PC-3 (cell line): ENCODE measurements at regions not wholly inside any gene's neighbourhood (a gene's known extent, or its start where the extent isn't known, plus 50 kb on each side); places are given as distances from the start of the nearest gene placed in this dataset.
A peak's percentile ranks its signal among the peaks of the same experiment; 100 is the strongest.

Source experiments
- ATAC-seq: fragments of 200-7000 bp; cut with Tn5 transposase; 2 replicates; pipeline ENCODE4 v1.9.1; 2020; ENCODE audit warnings: mild to moderate bottlenecking, moderate library complexity
- BruUV-seq: library from RNA; stranded (reverse); fragments of 400-500 nt; replicated peaks from 2 replicates; lab custom pipeline; 2021; lab: Mats Ljungman, UMichigan
- CTCF ChIA-PET: fragments of 300-600 bp; sonication (Branson Sonifier 250); formaldehyde crosslinking; loops from one replicate; lab custom pipeline; 2022; ENCODE audit warnings: antibody characterized with exemption; lab: Charles Lee
- POLR2A ChIA-PET: fragments of 300-600 bp; sonication (Branson Sonifier 250); formaldehyde crosslinking; loops from one replicate; lab custom pipeline; 2022; ENCODE audit warnings: antibody characterized with exemption; ENCODE audit not compliant: unreplicated experiment; lab: Charles Lee
- DNase-seq: peaks from one replicate; pipeline ENCODE4 v3.0.0-alpha.2; 2015
- H2AFZ ChIP-seq: fragments of 300-600 bp; sonication (generic); 2 replicates; pipeline ENCODE4 v1.6.0; 2016; ENCODE audit warnings: antibody characterized with exemption, low read length
- H3F3A ChIP-seq: fragments of 300-600 bp; sonication (generic); one replicate; pipeline ENCODE4 v1.6.0; 2017; ENCODE audit warnings: antibody characterized with exemption, low read length, control low read depth, mild to moderate bottlenecking; ENCODE audit not compliant: unreplicated experiment
- H3K27ac ChIP-seq: fragments of 300-600 bp; sonication (generic); 2 replicates; pipeline ENCODE4 v1.5.1; 2016; ENCODE audit warnings: mild to moderate bottlenecking, low read length
- H3K27me3 ChIP-seq: fragments of 300-600 bp; sonication (generic); 2 replicates; pipeline ENCODE4 v1.6.1; 2016; ENCODE audit warnings: low read length, mixed read lengths
- H3K36me3 ChIP-seq: fragments of 300-600 bp; sonication (generic); 2 replicates; pipeline ENCODE4 v1.6.1; 2016; ENCODE audit warnings: low read depth, mixed run types, low read length, mixed read lengths
- H3K4me1 ChIP-seq: fragments of 300-600 bp; sonication (generic); 2 replicates; pipeline ENCODE4 v1.5.1; 2016; ENCODE audit warnings: low read length; ENCODE audit not compliant: insufficient read depth
- H3K4me2 ChIP-seq: fragments of 300-600 bp; sonication (generic); 2 replicates; pipeline ENCODE4 v1.6.0; 2016; ENCODE audit warnings: low read length
- H3K4me3 ChIP-seq: fragments of 300-600 bp; sonication (generic); 2 replicates; pipeline ENCODE4 v1.5.1; 2016; ENCODE audit warnings: mild to moderate bottlenecking, low read length, mixed read lengths
- H3K79me2 ChIP-seq: fragments of 300-600 bp; sonication (generic); 2 replicates; pipeline ENCODE4 v1.6.1; 2017; ENCODE audit warnings: low read length, mixed read lengths
- H3K9ac ChIP-seq: fragments of 300-600 bp; sonication (generic); 2 replicates; pipeline ENCODE4 v1.6.0; 2016; ENCODE audit warnings: mild to moderate bottlenecking, low read length
- H3K9me2 ChIP-seq: fragments of 300-600 bp; sonication (generic); replicated peaks from 2 replicates; pipeline ENCODE4 v1.6.1; 2016; ENCODE audit warnings: mixed run types, low read length, mixed read lengths
- H3K9me3 ChIP-seq: fragments of 300-600 bp; sonication (generic); 2 replicates; pipeline ENCODE4 v1.6.1; 2016; ENCODE audit warnings: low read length, mixed read lengths
- H4K20me1 ChIP-seq: fragments of 300-600 bp; sonication (generic); 2 replicates; pipeline ENCODE4 v1.6.1; 2016; ENCODE audit warnings: low read length, mixed read lengths
- EZH2 ChIP-seq: fragments of 300-600 bp; sonication (generic); IDR thresholded peaks from one replicate; pipeline ENCODE4 v1.6.1; 2017; ENCODE audit warnings: antibody characterized with exemption, mild to moderate bottlenecking, low read length; ENCODE audit not compliant: unreplicated experiment
- EZH2phosphoT487 ChIP-seq: fragments of 300-600 bp; sonication (generic); IDR thresholded peaks from 2 replicates; pipeline ENCODE4 v1.6.1; 2018; ENCODE audit warnings: mild to moderate bottlenecking, antibody characterized with exemption, low read length, borderline replicate concordance
- intact Hi-C: fragments of 100-400 bp; cut with micrococcal nuclease; formaldehyde crosslinking; loops from 2 replicates; pipeline ENCODE4 v1.9.0; 2023
- TF ChIP-seq, protein P1 (sequence below): fragments of 300-600 bp; sonication (generic); conservative IDR thresholded peaks from 2 replicates; pipeline ENCODE4 v1.5.1; 2017; ENCODE audit warnings: antibody characterized with exemption, low read depth, mild to moderate bottlenecking, low read length

DNA sequence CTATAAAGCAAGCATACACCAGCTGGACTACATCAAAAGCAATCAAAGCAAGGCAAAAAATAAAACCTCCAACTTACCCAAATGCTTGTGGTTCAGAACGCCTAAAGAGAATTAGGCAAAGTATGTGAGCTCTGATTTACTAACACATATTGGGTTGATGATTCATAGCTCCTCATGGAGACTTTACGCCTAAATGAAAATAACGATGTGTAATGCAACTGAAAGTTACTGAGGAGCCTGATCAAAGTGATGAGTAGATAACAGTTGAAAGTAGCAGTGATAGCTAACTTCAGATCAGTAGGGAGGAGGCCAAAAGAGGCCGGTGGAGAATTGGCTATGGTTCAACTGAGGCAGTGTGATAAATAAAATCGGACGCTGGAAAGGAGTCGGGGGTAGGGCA lies 85.0 kb downstream of the MPP7 start:
- DNase-seq: peak; percentile 79
- CTCF ChIA-PET: no interaction called here

DNA sequence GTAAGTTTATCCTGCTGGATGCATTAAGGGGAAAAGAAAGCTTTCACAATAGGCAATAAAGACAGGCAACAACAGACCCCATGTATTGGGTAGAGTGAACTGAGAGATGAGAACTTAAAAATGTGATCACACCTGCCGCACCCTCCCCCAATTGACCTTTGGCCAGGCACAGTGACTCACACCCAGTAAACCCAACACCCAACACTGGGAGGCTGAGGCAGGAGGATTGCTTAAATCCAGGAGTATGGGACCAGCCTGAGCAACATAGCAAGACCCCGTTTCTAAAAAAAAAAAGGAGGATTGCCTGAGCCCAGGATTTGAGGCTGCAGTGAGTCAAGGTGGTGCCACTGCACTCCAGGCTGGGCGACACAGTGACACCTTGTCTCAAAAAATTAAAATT lies 86.9 kb downstream of the MPP7 start:
- no peak for TF ChIP-seq EZH2
- TF ChIP-seq, protein P1, sequence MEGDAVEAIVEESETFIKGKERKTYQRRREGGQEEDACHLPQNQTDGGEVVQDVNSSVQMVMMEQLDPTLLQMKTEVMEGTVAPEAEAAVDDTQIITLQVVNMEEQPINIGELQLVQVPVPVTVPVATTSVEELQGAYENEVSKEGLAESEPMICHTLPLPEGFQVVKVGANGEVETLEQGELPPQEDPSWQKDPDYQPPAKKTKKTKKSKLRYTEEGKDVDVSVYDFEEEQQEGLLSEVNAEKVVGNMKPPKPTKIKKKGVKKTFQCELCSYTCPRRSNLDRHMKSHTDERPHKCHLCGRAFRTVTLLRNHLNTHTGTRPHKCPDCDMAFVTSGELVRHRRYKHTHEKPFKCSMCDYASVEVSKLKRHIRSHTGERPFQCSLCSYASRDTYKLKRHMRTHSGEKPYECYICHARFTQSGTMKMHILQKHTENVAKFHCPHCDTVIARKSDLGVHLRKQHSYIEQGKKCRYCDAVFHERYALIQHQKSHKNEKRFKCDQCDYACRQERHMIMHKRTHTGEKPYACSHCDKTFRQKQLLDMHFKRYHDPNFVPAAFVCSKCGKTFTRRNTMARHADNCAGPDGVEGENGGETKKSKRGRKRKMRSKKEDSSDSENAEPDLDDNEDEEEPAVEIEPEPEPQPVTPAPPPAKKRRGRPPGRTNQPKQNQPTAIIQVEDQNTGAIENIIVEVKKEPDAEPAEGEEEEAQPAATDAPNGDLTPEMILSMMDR: no peak
- TF ChIP-seq EZH2phosphoT487: no peak
- no peaks in the 10 kb centered on the region for H3F3A ChIP-seq
- POLR2A ChIA-PET: no interaction called here
- H4K20me1 ChIP-seq: no peaks in the 10 kb centered on the region
- H2AFZ ChIP-seq: no peak overlapping the region
- DNase-seq (peak; percentile 33), ATAC-seq (no peak)
- H3K9me2 ChIP-seq: no peaks in the 10 kb centered on the region
- CTCF ChIA-PET: no interaction called here
- no peak overlapping the region for H3K9ac ChIP-seq
- H3K27ac ChIP-seq: no peak overlapping the region
- no peak overlapping the region for H3K4me3 ChIP-seq
- H3K4me1 ChIP-seq: peaks cover 54% of the 10 kb centered on the region
- intact Hi-C loops: no loop called here
- peak overlapping the region; percentile 30 for H3K4me2 ChIP-seq
- BruUV-seq: no TSS peak
- H3K9me3 ChIP-seq: no peaks in the 10 kb centered on the region
- H3K36me3 ChIP-seq: no peaks in the 10 kb centered on the region
- no peaks in the 10 kb centered on the region for H3K27me3 ChIP-seq
- 0 out of 2 replicates have a peak, but pooled peaks cover 8% of the 10 kb centered on the region for H3K79me2 ChIP-seq

More for the DNA sequence above, 85.0 kb downstream of the MPP7 start:
- POLR2A ChIA-PET: interaction anchor here (0.6 kb wide), 1 partner anchor 49 kb away, joined by 4 read pairs; no protein-coding TSS in a partner anchor
- Histone ChIP-seq H2AFZ (0 out of 2 replicates have a peak overlapping the region, but pooled peaks have one; percentile 45), H3K9me3 (no peaks in the 10 kb centered on the region), H3K4me3 (peak overlapping the region; percentile 55), H4K20me1 (no peaks in the 10 kb centered on the region), H3K79me2 (0 out of 2 replicates have a peak, but pooled peaks cover 8% of the 10 kb centered on the region), H3K4me1 (peaks cover 54% of the 10 kb centered on the region), H3K9ac (peak overlapping the region; percentile 33), H3K27me3 (no peaks in the 10 kb centered on the region), H3F3A (no peaks in the 10 kb centered on the region), H3K4me2 (peak overlapping the region; percentile 78), H3K9me2 (no peaks in the 10 kb centered on the region), H3K36me3 (no peaks in the 10 kb centered on the region), H3K27ac (peak overlapping the region; percentile 80)
- ATAC-seq: peak; percentile 92
- no TSS peak for BruUV-seq
- intact Hi-C loops: no loop called here
- no peak for TF ChIP-seq EZH2phosphoT487
- TF ChIP-seq, protein P1: no peak
- TF ChIP-seq EZH2: no peak

DNA sequence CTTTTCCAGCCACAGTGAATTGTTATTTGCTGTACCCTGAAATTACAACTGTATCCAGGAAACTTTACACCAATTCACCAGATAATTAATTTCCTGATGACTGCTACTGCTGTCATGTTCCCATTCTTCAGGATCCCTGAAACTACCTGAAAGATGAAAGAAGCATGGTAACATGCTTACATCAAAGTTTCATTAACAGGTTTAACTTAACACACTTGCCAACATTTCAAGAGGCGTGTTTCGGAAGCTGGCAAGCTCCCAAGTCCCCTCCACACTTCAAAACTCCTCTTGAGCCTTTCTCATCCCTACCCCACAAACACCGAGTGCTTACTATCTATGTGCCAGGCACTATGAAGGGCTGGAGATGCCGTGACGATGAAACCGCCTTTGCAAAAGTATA lies 88.6 kb downstream of the MPP7 start:
- ChIA-PET CTCF (no interaction called here), POLR2A (no interaction called here)
- Histone ChIP-seq H3K79me2 (0 out of 2 replicates have a peak, but pooled peaks cover 8% of the 10 kb centered on the region), H3K9me3 (no peaks in the 10 kb centered on the region), H3K9me2 (no peaks in the 10 kb centered on the region), H3K36me3 (no peaks in the 10 kb centered on the region), H3K4me2 (no peak overlapping the region), H3K4me3 (no peak overlapping the region), H3F3A (no peaks in the 10 kb centered on the region), H4K20me1 (no peaks in the 10 kb centered on the region), H2AFZ (no peak overlapping the region), H3K27ac (no peak overlapping the region), H3K9ac (no peak overlapping the region), H3K4me1 (peaks cover 51% of the 10 kb centered on the region), H3K27me3 (no peaks in the 10 kb centered on the region)
- no peak for DNase-seq
- BruUV-seq: no TSS peak
- TF ChIP-seq EZH2 (no peak), EZH2phosphoT487 (no peak)
- TF ChIP-seq, protein P1: no peak
- no peak for ATAC-seq
- intact Hi-C loops: no loop called here
